GM21390 (cell line): ENCODE measurements at regions not wholly inside any gene's neighbourhood (a gene's known extent, or its start where the extent isn't known, plus 50 kb on each side); places are given as distances from the start of the nearest gene placed in this dataset.

Source experiments
- ATAC-seq: cut with Tn5 transposase; IDR thresholded peaks from one replicate; pipeline ENCODE4 v1.9.1; 2021; ENCODE audit not compliant: unreplicated experiment

GRCh38 chrX:38886112-38886511, 84.9 kb downstream of the MID1IP1 start:
- ATAC-seq, result no peak

- no peak for ATAC-seq
These were observed 86.0 kb downstream of the MID1IP1 start for GRCh38 chrX:38887222-38887621.

- no peak for ATAC-seq
These were observed 89.1 kb downstream of the MID1IP1 start for GRCh38 chrX:38890326-38890725.

GRCh38 chrX:38890963-38891362, 89.7 kb downstream of the MID1IP1 start:
- ATAC-seq, result no peak

- peak; percentile 94 for ATAC-seq
These were observed 90.6 kb downstream of the MID1IP1 start for GRCh38 chrX:38891641-38892413.

- ATAC-seq, result no peak
These were observed 92.2 kb downstream of the MID1IP1 start for GRCh38 chrX:38893441-38893840.

GRCh38 chrX:38895775-38896174, 94.5 kb downstream of the MID1IP1 start:
- ATAC-seq, result no peak

GRCh38 chrX:38896724-38897298, 95.6 kb downstream of the MID1IP1 start:
- no peak for ATAC-seq

- ATAC-seq, result no peak
These were observed 97.0 kb downstream of the MID1IP1 start for GRCh38 chrX:38898261-38898660.

- ATAC-seq, result no peak
These were observed 98.4 kb downstream of the MID1IP1 start for GRCh38 chrX:38899650-38900049.

- no peak for ATAC-seq
These were observed 99.5 kb downstream of the MID1IP1 start for GRCh38 chrX:38900719-38901118.

GRCh38 chrX:38902972-38903492, 101.8 kb downstream of the MID1IP1 start:
- ATAC-seq, result no peak

GRCh38 chrX:38916801-38917200, 115.5 kb downstream of the MID1IP1 start:
- no peak for ATAC-seq

GRCh38 chrX:38917954-38918353, 116.7 kb downstream of the MID1IP1 start:
- ATAC-seq, result no peak

- peak; percentile 62 for ATAC-seq
These were observed 117.9 kb downstream of the MID1IP1 start for GRCh38 chrX:38919202-38919601.

- no peak for ATAC-seq
These were observed 118.7 kb downstream of the MID1IP1 start for GRCh38 chrX:38919853-38920528.

- ATAC-seq, result no peak
These were observed 122.3 kb downstream of the MID1IP1 start for GRCh38 chrX:38923451-38923969.

GRCh38 chrX:38927592-38927991, 126.3 kb downstream of the MID1IP1 start:
- ATAC-seq, result no peak

GRCh38 chrX:38929966-38930421, 128.7 kb downstream of the MID1IP1 start:
- ATAC-seq, result no peak

GRCh38 chrX:38930474-38930873, 129.2 kb downstream of the MID1IP1 start:
- ATAC-seq, result no peak

GRCh38 chrX:38935561-38935960, 134.3 kb downstream of the MID1IP1 start:
- no peak for ATAC-seq

GRCh38 chrX:38937400-38937799, 136.1 kb downstream of the MID1IP1 start:
- ATAC-seq, result no peak
